GM18519 (cell line): ENCODE measurements at regions not wholly inside any gene's neighbourhood (a gene's known extent, or its start where the extent isn't known, plus 50 kb on each side); places are given as distances from the start of the nearest gene placed in this dataset.
"Not testable (repeated sequence)": the region's sequence is repeated elsewhere in the genome, so short reads cannot be mapped to it uniquely, and the experiment has no call there.

Source experiments
- ATAC-seq: cut with Tn5 transposase; IDR thresholded peaks from one replicate; pipeline ENCODE4 v1.9.1; 2021; ENCODE audit warnings: mild to moderate bottlenecking, moderate library complexity; ENCODE audit not compliant: unreplicated experiment, low FRiP score

DNA sequence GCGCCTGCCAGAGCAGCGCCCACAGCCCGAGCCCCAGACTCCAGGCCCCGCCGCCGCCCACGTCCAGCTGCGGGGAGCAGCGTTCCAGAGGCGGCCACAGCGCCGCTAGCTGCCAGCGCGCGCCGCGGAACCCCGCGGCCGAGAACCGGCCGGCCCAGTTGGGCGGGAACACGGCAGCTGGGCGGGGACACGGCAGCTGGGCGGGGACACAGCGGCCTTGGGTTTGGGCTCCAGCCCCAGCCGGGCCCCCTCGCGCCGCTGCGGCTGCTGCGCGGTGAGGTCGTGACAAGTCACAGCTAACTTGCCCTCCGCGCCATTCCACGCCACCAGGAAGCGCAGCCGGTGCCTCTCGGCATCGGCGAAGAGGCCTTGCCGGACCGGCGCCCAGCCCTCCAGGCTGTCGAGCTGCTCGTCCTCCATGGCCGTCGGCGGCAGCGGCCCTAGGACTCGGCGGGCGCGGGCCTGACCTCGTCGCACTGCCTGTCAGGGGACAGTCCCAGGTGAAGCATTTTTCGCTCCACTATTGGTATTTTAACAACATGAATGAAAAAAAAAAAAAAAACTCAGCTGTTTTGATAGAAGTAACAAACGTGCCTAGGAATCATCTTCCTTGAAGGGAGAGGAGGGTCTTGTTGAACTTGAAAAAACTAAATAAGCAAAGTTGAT is 56.6 kb upstream of the GOLGA8N start:
- ATAC-seq, result peak; percentile 57

DNA sequence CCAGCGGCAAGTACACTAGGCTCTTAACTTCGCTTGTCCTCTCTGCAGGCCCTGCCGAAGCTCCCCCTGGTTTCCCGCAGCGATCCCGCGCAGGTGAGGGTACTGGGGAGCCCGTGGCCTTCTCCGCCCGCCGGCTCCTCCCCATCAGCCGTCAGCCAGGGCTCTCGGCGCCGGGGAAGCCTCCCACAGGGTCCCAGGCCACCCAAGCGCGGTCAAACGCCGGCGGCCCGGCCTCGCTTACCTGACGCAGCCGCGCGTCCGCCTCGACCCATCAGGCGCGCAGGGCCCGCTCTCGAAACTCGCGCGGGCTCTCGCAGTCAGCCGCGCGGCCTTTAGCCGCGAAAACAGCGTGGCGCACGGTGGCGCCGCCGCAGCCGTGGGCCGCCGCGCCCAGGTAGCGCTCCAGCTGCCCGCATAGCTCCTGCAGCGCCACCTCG is 57.2 kb upstream of the GOLGA8N start:
- peak; percentile 20 for ATAC-seq

DNA sequence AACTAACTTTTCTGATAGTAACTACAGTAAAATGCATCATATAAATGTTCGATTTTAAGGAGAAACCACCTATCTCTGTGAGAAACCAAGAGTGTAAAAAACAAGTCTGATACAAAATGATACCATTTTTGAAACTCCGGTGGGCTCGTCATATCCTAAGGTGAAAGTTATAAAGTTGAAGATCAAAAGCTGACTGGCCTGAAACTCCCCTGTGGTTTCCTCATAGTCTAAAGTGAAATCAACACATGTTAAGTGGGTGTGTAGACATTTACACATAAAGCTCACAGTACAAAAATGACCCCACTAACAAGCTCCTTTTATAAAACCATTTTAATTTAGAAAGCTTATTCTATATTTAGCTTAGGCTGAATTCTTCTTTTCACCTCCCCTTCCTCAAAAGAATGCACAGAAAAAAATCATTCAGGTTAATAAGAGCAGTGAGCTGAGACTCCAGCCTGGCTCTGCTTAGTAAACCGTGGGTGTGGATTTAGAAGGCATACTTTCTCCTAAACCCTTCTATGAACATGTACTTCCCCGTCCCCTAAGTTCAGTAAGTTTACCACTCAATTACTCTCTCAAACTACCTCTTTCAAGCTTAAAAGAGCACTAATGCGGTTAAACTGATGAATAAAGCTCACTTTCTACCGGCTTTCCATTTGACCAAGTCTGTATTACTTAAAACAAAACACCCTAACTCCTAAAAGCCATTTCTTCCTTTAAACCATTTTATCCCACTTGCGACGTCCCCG is 57.9 kb upstream of the GOLGA8N start:
- peak; percentile 38 for ATAC-seq

DNA sequence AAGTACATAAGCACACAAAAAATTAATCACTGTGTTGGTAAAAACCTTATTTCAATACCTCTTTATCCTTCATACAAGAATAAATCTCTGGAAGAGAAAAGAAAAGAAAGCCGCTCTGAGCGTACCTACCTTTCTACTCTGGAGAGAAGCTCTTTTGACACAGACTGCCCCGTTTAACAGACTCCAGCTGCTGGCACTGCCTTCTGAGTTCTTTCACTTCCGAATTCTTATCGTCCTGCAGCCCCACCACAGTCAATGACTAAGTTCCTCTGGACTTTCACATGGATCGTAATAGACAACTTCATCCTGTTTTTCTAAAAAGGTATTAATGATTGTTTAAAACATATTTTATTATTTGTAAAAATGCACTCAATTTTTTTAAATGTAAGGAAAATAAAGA is 67.5 kb upstream of the GOLGA8O start:
- not testable (repeated sequence) for ATAC-seq

DNA sequence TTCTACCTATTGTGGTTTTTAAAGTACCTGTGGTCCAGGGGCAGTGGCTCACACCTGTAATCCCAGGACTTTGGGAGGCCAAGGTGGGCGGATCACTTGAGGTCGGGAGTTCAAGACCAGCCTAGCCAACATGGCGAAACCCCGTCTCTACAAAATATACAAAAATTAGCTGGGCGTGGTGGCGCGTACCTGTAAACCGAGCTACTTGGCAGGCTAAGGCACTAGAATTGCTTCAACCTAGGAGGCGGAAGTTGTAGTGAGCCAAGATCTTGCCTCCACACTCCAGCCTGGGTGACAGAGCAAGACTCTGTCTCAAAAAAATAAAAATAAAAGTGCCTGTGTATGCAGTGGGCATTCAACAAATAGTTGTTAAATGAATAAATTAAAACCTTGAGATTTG is 67.0 kb upstream of the GOLGA8O start:
- ATAC-seq, result not testable (repeated sequence)

DNA sequence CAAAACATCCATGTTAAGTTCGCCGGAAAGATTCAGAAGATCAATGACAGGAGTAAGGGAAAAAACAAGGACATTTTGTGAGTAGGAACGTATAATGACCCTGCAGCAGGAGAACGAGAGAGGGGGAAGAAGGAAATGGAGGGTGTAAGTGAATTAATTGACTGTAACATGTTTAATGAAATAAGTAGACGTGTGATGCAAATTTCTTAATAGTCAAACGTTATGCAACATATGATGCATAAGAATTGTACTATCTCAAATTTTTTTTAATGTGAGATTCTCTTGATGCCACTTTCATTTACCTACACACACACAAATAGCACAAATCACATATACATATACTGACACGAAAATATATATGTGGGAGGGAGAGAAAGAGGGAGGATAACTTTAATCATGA is 63.5 kb upstream of the GOLGA8O start:
- not testable (repeated sequence) for ATAC-seq

DNA sequence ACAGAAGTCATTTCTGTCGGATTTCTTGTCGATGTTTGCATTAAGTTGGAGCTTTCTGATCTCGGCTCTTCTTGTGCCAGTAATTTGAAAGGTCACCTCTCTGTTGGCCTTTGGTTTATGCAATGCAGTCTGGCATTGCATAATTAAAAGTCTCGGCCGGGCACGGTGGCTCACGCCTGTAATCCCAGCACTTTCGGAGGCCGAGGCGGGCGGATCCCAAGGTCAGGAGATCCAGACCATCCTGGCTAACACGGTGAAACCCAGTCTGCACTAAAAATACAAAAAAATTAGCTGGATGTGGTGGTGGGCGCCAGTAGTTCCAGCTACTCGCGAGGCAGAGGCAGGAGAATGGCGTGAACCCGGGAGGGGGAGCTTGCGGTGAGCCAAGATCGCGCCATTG is 62.6 kb upstream of the GOLGA8O start:
- not testable (repeated sequence) for ATAC-seq

DNA sequence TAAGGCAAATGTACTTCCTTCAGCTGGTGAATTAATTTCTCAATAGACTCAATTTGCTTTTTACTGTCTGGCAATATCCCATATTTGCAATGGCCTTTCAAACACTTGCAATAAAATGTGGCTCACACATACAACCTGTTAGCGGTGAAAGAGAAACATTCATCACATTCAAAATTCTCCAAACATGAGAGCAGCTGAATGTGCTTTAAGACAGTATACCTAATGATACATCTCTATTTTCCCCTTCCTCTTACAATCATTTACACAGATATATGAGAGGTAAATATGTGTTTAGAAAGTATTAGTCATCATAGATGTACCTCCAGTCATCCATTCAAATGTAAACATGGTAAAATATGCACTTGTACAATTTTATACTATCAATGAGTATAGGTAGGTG is 61.5 kb upstream of the GOLGA8O start:
- ATAC-seq, result not testable (repeated sequence)

DNA sequence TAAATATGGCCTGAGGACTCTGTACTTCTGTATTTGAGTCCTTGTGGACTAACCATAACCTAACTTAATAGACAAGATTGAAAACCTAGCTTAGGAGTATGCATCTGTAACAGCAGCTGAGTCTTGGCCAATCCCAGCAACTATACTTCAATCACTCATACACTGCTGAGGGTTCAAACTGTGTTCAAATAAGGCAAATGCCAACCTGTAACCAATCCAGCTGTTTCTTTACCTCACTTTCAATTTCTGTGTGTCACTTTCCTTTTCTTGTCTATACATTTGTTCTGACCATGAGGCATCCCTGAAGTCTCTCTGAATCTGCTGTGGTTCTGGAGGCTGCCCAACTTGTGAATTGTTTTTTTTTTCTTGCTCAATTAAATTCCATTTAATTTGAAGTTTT is 57.9 kb upstream of the GOLGA8O start:
- ATAC-seq, result not testable (repeated sequence)

DNA sequence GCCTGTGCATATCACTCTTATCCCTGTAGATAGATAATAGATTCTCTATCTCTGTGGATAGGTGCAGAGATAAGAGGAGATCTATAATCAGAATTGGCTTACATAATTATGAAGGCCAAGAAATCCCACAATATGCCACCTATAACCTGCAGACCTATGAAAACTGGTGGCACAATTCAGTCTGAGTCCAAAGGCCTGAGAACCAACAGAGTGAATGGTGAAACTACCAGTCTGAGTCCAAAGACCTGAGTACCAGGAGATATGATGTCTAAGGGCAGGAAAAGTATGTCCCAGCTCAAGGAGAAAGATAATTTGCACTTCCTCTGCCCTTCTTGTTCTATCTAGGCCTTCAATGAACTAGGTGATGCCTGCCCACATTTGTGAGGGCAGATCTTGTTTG is 54.6 kb upstream of the GOLGA8O start:
- not testable (repeated sequence) for ATAC-seq

DNA sequence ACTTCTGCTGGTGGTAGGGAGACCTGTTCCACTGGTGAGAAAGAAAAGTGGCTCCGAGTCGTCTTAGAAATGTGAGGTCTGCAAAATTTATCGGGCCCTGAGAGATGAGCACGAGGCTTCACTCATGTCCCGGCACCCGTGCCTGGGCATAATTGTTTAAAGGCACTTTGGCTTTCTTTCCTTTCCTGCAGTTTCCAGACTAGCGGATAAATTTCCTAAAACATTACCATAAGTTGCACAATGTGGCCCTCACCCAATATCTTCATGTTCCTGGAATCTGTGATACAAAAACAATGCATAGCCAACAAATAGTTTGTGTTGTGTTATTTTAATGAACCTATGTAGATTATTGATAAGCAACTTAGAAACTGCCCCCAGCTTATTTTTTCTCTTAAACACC is 52.6 kb upstream of the GOLGA8O start:
- ATAC-seq, result not testable (repeated sequence)

DNA sequence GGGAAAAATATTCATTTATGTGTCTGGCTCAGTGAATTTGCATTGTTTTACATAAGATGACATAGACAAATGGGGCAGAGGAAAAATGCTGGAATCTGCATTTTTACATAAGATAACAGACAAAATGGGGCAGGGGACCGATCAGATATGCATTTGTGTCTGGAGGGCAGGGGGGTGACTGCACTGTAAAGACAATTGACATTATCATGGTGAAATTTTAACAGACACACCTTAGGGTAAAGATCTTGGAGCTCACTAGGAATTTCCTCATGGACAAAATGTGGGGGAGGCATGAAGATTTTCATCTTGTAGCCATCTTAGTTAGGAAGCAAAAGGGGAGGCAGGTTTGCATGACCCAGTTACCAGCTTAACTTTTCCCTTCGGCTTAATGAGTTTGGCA is 51.4 kb upstream of the GOLGA8O start:
- ATAC-seq, result not testable (repeated sequence)

DNA sequence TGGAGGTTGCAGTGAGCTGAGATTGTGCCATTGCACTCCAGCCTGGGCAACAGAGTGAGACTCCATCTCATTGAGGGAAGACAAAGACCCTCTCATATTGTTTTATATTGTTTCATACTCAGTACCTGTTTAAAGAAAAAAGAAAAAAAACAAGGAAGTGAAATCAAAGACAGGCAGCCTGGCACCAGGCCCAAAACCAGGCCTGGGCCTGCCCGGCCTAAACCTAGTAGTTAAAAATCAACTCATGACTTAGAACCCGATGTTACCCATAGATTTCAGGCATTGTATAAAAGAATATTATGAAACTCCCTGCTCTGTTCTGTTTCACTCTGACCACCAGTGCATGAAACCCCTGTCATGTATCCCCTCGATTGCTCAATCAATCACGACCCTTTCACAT is 50.2 kb upstream of the GOLGA8O start:
- ATAC-seq, result not testable (repeated sequence)
